SK-N-SH treated with all-trans-retinoic acid at 6 μM for 48 hours (cell line): ENCODE measurements at regions not wholly inside any gene's neighbourhood (a gene's known extent, or its start where the extent isn't known, plus 50 kb on each side); places are given as distances from the start of the nearest gene placed in this dataset.

ENCODE experiments used
- ATAC-seq: fragments of 200-7000 bp; cut with Tn5 transposase; 3 replicates; pipeline ENCODE4 v1.9.1; 2020; ENCODE audit warnings: mild to moderate bottlenecking, moderate library complexity
- ARNTL ChIP-seq: fragments of 450-650 bp; formaldehyde crosslinking; IDR thresholded peaks from 2 replicates; pipeline ENCODE4 v1.5.0; 2020; ENCODE audit warnings: low read depth, mild to moderate bottlenecking, moderate library complexity, borderline replicate concordance
- CREB5 ChIP-seq: fragments of 250-450 bp; sonication (Bioruptor Pico); IDR thresholded peaks from 2 replicates; pipeline ENCODE4 v1.5.1; 2020; ENCODE audit warnings: low read depth, mild to moderate bottlenecking, moderate library complexity
- CSDC2 ChIP-seq: fragments of 250-450 bp; sonication (Bioruptor Pico); IDR thresholded peaks from 2 replicates; pipeline ENCODE4 v1.5.0; 2020; ENCODE audit warnings: mild to moderate bottlenecking, moderate library complexity
- CSRNP3 ChIP-seq: fragments of 250-450 bp; sonication (Bioruptor Pico); IDR thresholded peaks from 2 replicates; pipeline ENCODE4 v1.5.1; 2021; ENCODE audit warnings: mild to moderate bottlenecking, moderate library complexity
- ESRRG ChIP-seq: fragments of 250-450 bp; sonication (Bioruptor Pico); IDR thresholded peaks from 2 replicates; pipeline ENCODE4 v1.6.1; 2021; ENCODE audit warnings: mild to moderate bottlenecking
- GLIS3 ChIP-seq: fragments of 250-450 bp; sonication (Bioruptor Pico); IDR thresholded peaks from 2 replicates; pipeline ENCODE4 v1.5.0; 2020; ENCODE audit warnings: mild to moderate bottlenecking, moderate library complexity
- ISL1 ChIP-seq: fragments of 250-450 bp; sonication (Bioruptor Pico); IDR thresholded peaks from 2 replicates; pipeline ENCODE4 v2.1.2; 2022; ENCODE audit warnings: mild to moderate bottlenecking, moderate library complexity
- OSR1 ChIP-seq: fragments of 250-450 bp; sonication (Bioruptor Pico); IDR thresholded peaks from 2 replicates; pipeline ENCODE4 v1.8.0; 2022; ENCODE audit warnings: moderate library complexity, mild to moderate bottlenecking, inconsistent platforms
- PPARA ChIP-seq: fragments of 250-450 bp; sonication (Bioruptor Pico); IDR thresholded peaks from 2 replicates; pipeline ENCODE4 v1.5.0; 2020; ENCODE audit warnings: mild to moderate bottlenecking, borderline replicate concordance
- RARB ChIP-seq: fragments of 250-450 bp; sonication (Bioruptor Pico); IDR thresholded peaks from 2 replicates; pipeline ENCODE4 v1.8.0; 2021; ENCODE audit warnings: mild to moderate bottlenecking, moderate library complexity
- SNAI2 ChIP-seq: fragments of 250-450 bp; sonication (Bioruptor Pico); IDR thresholded peaks from 2 replicates; pipeline ENCODE4 v1.5.0; 2020; ENCODE audit warnings: mild to moderate bottlenecking, moderate library complexity
- TCF4 ChIP-seq: fragments of 250-450 bp; sonication (Bioruptor Pico); IDR thresholded peaks from 2 replicates; pipeline ENCODE4 v1.8.0; 2021; ENCODE audit warnings: mild to moderate bottlenecking, moderate library complexity, borderline replicate concordance
- TOX ChIP-seq: fragments of 250-450 bp; sonication (Bioruptor Pico); IDR thresholded peaks from 2 replicates; pipeline ENCODE4 v1.8.0; 2021; ENCODE audit warnings: mild to moderate bottlenecking, moderate library complexity, borderline replicate concordance
- TSHZ2 ChIP-seq: fragments of 250-450 bp; sonication (Bioruptor Pico); IDR thresholded peaks from 2 replicates; pipeline ENCODE4 v1.5.0; 2020; ENCODE audit warnings: mild to moderate bottlenecking, moderate library complexity
- ZC3H10 ChIP-seq: fragments of 250-450 bp; sonication (Bioruptor Pico); IDR thresholded peaks from 2 replicates; pipeline ENCODE4 v1.5.1; 2021; ENCODE audit warnings: mild to moderate bottlenecking, moderate library complexity
- ZFP3 ChIP-seq: fragments of 250-450 bp; sonication (Bioruptor Pico); IDR thresholded peaks from 2 replicates; pipeline ENCODE4 v1.5.0; 2020; ENCODE audit warnings: mild to moderate bottlenecking, moderate library complexity
- ZFP30 ChIP-seq: fragments of 450-650 bp; formaldehyde crosslinking; IDR thresholded peaks from 2 replicates; pipeline ENCODE4 v1.5.0; 2022; ENCODE audit warnings: mild to moderate bottlenecking, moderate library complexity
- ZNF565 ChIP-seq: fragments of 450-650 bp; formaldehyde crosslinking; conservative IDR thresholded peaks from 2 replicates; pipeline ENCODE4 v1.5.0; 2020; ENCODE audit warnings: low read depth, mild to moderate bottlenecking, moderate library complexity
- ZNF70 ChIP-seq: fragments of 450-650 bp; formaldehyde crosslinking; IDR thresholded peaks from 2 replicates; pipeline ENCODE4 v1.5.0; 2020; ENCODE audit warnings: mild to moderate bottlenecking, moderate library complexity
- ZNF8 ChIP-seq: fragments of 450-650 bp; formaldehyde crosslinking; IDR thresholded peaks from 2 replicates; pipeline ENCODE4 v1.5.0; 2020; ENCODE audit warnings: mild to moderate bottlenecking, moderate library complexity
- TF ChIP-seq, protein P1 (sequence below): fragments of 250-450 bp; sonication (Bioruptor Pico); IDR thresholded peaks from 2 replicates; pipeline ENCODE4 v1.8.0; 2020; ENCODE audit warnings: mild to moderate bottlenecking, moderate library complexity, borderline replicate concordance

- TF ChIP-seq CSDC2: no peak
- TF ChIP-seq SNAI2: no peak
- TF ChIP-seq RARB (CRISPR knock-in tag): no peak
- TF ChIP-seq CREB5 (CRISPR knock-in tag): no peak
- TF ChIP-seq, protein P1, sequence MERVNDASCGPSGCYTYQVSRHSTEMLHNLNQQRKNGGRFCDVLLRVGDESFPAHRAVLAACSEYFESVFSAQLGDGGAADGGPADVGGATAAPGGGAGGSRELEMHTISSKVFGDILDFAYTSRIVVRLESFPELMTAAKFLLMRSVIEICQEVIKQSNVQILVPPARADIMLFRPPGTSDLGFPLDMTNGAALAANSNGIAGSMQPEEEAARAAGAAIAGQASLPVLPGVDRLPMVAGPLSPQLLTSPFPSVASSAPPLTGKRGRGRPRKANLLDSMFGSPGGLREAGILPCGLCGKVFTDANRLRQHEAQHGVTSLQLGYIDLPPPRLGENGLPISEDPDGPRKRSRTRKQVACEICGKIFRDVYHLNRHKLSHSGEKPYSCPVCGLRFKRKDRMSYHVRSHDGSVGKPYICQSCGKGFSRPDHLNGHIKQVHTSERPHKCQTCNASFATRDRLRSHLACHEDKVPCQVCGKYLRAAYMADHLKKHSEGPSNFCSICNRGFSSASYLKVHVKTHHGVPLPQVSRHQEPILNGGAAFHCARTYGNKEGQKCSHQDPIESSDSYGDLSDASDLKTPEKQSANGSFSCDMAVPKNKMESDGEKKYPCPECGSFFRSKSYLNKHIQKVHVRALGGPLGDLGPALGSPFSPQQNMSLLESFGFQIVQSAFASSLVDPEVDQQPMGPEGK (CRISPR knock-in tag): no peak
- no peak for TF ChIP-seq ISL1 (CRISPR knock-in tag)
- no peak for TF ChIP-seq TOX (CRISPR knock-in tag)
- no peak for TF ChIP-seq TSHZ2 (CRISPR knock-in tag)
- no peak for TF ChIP-seq ZNF70 (CRISPR knock-in tag)
- TF ChIP-seq ZNF8 (CRISPR knock-in tag): no peak
- TF ChIP-seq ZFP3: no peak
- TF ChIP-seq ZFP30 (CRISPR knock-in tag): no peak
- no peak for TF ChIP-seq OSR1
- TF ChIP-seq ZNF565 (CRISPR knock-in tag): no peak
- TF ChIP-seq, all 23 proteins: peak for 0
- ATAC-seq: no peak
These were observed 55.5 kb upstream of the SLC8A1 start for GRCh38 chr2:40507432-40507831.

GRCh38 chr2:40510304-40510703 is 58.4 kb upstream of the SLC8A1 start:
- ATAC-seq: no peak

More at GRCh38 chr2:40510304-40510703, 58.4 kb upstream of the SLC8A1 start:
- TF ChIP-seq SNAI2 (no peak), RARB (CRISPR knock-in tag) (no peak), ESRRG (no peak), CSRNP3 (CRISPR knock-in tag) (no peak), ZNF8 (CRISPR knock-in tag) (no peak), GLIS3 (CRISPR knock-in tag) (no peak), ZNF70 (CRISPR knock-in tag) (no peak), CSDC2 (no peak), CREB5 (CRISPR knock-in tag) (no peak), ZC3H10 (CRISPR knock-in tag) (no peak), PPARA (CRISPR knock-in tag) (no peak), ZNF565 (CRISPR knock-in tag) (no peak), ARNTL (CRISPR knock-in tag) (no peak), TCF4 (CRISPR knock-in tag) (no peak), ISL1 (CRISPR knock-in tag) (no peak)
- TF ChIP-seq, protein P1 (CRISPR knock-in tag): no peak
